GM04504 (cell line): ENCODE measurements at regions not wholly inside any gene's neighbourhood (a gene's known extent, or its start where the extent isn't known, plus 50 kb on each side); places are given as distances from the start of the nearest gene placed in this dataset.

Source experiments
- DNase-seq: peaks from one replicate; pipeline ENCODE4 v3.0.0-alpha.2; 2012; ENCODE audit warnings: low read depth

DNA sequence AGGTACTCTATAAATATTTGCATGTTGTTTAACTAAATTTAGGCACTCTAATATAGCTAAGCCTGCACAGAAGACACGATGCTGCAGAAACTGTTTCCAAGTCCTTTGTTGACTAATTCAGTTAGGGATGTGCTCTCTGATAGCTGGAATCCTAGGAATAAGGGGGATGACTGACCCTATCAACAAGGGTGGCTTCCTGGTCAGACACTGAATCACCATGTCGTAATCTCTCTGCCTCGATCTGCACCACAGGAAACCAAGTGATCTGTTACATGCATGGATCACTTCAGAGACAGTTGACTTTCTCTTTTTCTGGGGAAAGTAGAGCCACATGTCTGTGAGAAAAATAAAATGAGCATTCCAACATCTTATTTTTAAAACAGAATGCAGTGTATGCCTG, 169.1 kb downstream of the GUCY2F start:
- no peak for DNase-seq

DNA sequence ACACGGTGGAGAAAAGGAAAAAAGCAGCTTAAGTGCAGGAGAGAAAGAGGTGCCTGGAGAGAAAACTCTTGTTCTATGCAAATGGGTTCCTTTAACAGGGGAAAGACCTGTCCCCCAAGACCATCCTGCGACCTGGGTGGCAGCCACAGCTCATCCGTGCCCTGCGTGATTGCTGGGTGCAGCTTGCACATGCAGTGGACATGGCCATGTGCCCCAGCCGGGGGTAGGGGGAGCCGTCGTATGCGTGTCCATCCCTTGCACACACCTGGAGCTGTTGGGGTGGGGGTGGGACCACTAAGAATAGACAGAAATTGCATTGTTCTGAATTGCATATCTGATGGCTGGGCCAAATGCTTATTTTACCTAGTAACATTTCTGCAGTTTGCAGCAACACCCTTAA, 171.9 kb downstream of the GUCY2F start:
- DNase-seq = no peak

DNA sequence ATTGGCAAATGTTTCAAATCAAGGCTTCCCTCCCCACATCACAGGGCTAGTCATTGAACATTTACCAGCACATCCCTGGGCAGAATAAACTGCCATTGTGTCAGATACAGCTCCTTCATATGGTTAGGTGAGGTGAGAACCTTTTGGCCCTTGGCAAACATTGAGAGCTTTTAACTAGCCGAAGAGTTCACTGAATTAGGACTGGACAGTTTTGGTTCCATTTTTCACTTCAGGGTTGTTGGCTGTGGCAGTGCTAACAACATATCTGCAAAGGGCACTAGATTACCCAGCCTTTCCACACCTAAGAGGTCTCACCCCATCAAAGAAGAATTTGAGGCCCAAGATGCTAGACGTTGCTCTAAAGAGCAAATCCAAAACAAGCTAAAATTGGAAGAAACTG, 180.7 kb downstream of the GUCY2F start:
- DNase-seq = no peak

DNA sequence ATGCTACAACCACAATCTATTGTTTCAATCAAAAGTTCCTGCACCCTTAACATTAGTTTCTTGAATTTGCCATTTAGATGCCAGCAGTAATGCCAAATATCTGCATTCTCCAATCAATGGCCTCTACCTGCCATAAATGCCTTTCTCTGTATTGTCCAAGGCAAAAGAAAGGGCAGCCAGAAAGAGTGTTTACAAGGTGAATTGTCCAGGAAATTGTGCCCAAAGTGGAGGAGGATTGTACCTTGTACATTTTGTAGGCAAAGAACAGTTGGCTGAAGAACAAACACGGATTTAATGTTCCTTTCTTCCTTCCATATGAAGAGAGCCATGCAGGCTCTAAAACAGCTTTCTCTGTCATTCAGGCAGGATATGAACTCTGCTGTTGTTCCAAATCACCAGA, 181.5 kb downstream of the GUCY2F start:
- DNase-seq = no peak

DNA sequence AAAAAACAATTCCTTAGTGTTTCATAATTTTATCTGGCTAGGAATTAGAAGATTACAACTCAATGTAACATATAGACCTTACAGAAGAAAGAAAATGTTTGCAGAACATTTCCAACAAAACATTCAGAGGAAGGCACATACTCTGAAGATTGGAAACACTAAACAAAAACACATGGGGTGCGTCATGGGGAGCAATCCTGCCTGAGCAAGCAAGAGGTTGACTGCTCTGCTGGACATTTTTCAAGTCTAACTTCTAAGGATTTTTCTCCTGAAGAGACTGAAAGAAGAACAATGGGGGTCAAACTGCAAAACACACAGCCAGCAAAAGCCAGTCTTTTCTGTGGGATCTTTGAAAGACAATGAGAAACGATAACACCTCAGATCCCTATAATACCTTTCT, 182.8 kb downstream of the GUCY2F start:
- DNase-seq = no peak

DNA sequence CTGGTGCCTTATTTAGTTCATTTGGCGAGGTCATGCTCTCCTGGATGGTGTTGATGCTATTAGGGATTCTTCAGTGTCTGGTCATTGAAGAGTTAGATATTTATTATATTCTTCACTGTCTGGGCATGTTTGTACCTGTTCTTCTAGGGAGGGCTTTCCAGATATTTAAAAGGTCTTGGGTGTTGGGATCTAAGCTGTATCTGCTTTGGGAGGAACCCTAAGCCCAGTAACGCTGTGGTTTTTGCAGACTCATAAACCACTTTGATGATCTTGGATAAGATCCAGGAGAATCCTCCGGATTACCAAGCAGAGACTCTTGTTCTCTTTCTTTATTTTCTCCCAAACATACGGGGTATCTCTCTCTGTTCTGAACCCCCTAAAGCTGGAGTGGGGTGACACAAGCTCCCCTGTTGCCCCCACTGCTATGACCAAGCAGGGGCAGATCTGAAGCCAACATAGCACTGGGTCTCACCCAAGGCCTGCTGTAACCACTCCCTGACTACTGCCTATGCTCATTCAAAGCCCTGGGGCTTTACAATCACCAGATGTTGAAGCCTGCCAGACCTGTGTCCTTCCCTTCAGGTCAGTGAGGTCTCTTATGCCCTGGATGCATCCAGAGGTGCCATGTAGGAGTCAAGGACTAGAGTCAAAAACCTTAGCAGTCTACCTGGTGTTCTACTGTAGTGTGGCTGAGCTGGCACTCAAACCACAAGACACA, 187.6 kb downstream of the GUCY2F start:
- no peak for DNase-seq

DNA sequence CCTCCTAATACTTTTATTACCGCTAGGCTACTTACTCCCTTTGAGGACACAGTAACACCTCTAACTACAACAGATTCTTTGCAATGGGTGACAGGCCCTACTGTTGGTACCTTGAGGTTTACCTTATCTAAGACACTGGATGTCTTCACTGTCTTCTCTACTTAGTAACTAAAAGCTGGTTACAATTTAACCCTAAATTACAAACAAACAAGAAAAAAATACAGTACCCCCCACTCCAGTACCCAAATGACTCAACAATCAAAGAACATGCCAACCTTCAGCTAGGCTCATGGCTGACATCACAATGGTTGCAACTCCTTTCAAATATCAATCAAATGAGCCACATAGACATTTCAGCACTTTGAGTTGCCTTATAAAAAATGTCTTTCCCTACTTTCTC, 198.0 kb downstream of the GUCY2F start:
- no peak for DNase-seq

DNA sequence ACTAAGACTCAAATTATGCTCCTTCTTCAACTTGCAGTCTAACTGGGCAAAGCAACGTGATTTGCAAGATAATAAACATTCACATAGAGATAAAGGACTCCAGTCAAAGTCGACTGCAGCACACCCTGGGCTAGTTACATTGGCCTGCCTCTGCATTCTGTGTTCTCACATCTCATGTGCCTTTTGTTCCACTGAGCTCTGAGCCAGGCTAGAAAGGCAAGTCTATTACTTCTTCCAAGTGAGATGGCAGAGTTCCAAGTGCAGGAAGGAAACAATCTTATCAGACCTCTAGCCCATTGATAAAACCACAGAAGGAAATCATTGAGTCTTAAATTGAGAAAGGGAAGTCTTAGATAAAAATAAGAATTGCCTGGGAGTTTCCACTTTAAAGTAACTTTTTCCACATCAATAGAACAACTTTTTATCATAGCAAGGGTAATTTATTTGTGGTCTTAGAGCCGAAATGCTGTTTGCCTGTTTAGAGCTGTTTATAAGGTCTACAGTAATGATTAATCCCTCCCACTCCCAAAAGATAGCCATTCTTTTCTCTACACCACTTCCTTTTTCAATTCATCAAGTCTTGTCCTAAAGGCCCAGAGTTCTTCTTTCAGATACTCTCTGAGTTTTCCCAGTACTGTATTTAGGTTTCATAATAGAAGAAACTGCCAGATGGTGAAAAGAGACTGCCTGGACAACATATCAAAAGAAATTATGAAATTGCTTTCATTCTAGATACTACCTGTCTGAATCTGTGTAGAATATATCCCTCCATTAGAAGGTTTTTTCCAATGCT, 200.2 kb downstream of the GUCY2F start:
- DNase-seq = no peak

DNA sequence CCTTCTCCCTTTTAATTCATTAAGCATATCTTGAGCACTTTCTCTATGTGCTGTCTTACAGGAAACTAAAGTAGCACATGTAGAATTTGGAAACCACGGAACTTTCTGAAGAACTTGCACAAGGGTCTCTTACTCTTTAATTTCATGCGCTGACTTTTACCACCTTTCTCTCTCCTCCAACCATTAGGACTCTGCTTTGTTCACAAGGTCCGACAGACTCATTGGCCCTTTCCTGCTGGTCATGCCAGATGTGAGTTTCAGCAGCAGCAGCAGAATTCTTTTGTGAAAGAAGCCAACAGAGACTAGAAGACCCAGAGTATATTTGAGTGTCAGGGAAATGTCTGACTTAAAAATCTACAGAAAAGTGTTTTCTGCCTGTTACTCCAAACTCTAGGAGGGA, 207.1 kb downstream of the GUCY2F start:
- no peak for DNase-seq

DNA sequence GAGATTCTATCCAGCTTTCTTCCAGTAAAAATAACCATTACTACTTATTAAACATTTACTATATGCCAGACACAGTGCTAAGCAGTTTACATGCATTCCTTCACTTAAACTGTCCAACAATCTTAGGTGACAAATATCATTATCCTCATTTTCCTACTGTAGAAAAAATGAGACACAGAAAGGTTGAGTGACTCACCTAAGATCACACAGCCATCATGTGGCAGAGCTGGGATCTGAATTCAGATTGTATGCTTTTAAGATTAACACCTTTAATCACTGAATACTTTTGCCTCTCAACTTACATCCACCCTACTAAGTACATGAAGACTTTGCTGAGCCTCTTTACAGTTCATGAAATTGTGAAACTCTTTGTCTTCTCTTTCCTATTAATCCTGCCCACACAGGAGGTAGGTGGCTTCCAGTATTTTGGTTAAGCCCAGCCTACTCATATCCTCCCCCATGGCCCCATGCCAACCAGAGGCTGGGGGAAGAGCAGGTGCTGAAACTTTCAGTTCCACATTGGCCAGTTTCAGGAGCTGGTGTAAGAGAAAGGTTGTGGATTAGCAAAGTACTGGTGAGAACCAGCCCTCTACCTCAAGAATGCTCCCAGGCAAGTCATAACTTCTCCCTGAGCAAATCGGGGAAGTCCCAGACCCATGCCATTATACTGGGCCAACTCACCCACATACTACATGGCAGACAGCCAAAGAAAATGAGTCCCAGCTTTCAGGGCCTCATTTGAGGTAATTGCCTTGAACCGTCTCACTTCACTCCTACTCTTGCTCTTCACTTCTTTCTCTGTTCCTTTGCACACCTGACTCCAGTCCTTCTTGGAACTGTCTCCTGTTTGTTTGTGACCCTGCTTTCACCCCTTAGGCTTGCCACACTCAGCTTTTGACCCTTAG, 211.1 kb downstream of the GUCY2F start:
- DNase-seq = no peak

DNA sequence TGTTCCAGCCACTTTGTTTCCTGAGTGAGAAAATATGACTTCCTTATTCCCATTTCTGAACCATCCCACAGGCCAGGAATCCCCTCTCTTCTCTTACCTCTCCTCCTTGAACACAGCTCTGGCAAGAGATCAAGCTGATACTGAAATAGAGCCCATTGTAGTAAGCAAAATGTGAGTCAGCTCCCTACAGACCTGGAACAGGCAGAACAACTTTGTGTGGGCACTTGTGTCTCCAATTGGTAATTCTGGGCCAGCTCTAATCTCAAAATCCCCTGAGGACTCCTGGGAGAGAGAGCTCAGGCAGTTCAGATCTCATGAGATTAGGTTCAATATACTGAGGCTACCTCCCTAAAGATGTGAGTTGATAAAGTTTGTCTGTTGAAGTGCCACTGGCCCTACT, 213.5 kb downstream of the GUCY2F start:
- DNase-seq = no peak

DNA sequence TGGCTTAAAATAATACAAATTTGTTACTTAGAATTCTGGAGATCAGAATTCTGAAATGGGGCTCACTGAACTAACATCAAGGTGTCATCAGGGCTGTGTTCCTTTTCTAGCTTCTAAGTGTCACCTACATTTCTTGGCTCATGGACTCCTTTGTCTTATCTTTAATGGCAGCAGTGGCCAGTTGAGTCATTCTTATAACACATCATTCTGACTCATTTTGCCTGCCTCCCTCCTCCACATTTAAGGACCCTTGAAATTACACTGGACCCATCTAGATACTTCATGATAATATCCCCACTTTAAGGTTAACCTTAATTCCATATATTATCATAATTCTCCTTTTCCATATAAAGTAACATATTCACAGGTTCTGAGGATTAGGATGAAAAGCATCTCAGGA, 215.9 kb downstream of the GUCY2F start:
- DNase-seq = no peak

DNA sequence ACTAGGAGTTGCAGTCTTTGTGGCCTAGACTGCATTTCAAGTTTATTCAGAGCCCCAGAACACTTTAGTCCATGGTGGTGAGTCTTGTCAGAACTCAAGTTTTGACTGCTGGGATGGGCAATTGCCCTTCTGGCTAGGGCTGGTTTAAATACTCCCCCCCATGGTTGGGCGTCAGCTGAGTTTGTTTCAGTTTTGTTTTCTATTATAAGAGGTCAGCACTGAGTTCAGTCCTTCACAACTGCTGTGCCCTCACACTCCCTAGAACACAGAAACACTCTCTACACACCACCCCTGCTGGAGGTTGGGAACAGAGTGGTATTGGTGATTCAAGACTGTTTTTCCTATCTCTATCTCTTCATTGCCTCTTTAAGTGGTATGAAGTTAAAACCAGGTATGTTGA, 217.0 kb downstream of the GUCY2F start:
- no peak for DNase-seq

DNA sequence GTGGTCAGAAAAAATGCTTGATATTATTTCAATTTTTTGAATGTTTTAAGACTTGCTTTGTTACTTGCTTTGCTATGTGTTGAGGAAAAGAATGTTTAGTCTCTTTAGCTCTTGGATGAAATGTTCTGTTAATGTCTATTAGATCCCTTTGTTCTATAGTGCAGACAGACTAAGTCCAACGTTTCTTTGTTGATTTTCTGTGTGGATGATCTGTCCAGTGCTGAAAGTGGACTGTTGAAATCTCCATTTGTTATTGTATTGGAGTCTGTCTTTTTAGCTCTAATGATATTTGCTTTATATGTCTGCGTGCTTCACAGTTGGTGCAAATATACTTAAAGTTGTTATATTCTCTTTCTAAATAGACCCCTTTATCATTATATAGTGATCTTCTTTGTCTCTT, 220.6 kb downstream of the GUCY2F start:
- no peak for DNase-seq

DNA sequence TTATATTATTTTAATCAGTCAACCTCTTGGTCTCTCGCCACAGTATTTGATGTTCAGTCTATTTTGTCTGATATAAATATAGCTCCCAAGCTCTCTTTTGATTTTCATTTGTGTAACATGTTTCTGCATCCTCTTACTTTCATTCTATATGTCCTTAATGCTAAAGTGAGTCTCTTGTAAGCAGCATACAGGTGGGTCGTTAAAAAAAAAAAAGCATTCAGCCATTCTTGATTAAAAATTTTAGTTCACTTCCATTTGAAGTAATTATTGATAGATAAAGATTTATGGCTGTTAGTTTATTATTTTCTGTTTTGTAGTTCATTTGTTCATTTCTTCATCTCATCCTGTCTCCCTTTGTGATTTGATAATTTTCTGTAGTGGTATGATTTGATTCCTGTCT, 229.1 kb downstream of the GUCY2F start:
- DNase-seq = no peak

DNA sequence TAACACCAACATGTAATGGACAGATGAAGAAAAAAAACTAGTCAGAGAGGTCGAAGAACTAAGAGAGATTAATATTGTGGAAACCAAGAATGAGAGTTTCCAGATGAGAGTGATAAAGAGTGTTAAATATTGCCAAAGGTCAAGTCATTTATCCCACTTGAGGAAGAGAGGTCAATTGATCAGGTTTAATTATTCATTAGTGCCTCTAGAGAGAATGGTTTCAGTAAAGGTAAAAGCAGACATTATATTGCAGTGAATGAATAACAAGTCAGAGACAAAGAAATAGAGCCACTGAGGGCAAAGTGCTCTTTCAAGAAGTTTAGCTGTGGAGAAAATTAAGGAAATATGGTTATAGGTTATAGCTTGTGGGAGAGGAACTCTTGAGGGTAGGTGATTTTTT, 263.1 kb downstream of the GUCY2F start:
- DNase-seq = no peak

DNA sequence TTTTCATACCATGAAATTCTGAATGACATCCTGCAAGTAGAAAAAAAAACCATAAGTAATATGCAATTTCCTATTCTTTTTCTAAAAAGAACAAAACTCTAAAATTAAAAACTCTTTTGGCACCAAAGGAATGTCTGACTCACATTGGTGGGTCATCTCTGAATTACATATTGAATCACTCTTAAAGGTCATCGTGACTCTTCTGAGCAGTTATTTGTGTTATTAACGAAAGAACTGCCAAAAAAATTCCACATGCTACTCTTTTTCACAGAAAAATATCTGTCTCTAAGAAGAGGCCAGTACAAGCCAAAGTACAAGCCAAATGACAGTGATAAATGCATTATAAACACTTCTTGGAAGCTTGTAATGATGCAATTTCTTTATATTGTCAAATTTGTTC, 282.2 kb downstream of the GUCY2F start:
- no peak for DNase-seq

DNA sequence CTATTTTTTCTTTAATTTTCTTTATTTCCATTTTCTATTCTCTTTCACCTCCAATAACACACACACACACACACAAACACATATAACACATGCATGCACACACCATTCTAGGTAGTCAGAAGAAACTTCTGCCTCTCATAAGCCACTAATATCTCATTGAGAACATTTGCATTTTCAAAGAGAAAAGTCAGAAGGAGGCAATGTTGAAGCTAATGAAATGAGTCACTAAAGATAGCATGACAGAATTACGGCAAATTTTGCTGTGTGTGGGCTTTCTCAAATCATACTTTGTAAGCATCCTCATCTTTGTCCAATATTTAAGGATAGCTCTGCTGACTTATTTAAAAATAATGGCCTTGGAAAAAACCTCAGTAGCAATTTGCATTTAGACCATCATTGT, 291.3 kb downstream of the GUCY2F start:
- DNase-seq = no peak

DNA sequence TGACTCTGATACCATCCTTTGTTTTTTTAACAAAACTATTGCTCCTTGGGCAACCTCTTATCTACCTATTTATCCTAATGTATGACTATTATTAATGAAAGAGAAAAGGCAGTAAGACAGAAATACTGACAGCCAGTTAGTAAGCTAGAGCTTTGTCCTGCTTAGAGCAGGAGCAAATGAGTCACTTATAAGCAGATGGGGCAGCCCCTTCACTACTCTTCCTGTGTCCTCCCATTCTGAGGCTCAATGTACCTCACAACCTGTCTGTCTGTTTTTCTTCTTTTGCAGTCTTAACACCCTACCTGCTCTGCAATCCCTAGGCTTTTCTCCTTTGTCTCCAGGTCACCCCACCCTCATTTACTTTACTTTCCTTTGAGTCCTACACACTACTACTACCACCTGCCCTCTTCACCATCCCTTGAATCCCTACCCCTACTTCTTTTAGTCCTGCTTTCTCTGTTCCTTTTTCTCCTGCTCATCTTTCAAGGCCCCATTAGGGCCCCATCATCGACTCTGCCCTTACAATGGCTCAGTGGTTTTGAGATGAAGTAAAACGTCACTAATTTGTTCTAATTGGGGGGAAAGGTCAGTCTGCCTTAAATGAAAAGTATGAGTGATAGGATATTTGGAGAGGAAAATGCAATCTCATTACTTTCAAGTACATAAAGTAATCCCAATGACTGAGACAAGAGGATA, 294.3 kb downstream of the GUCY2F start:
- no peak for DNase-seq

DNA sequence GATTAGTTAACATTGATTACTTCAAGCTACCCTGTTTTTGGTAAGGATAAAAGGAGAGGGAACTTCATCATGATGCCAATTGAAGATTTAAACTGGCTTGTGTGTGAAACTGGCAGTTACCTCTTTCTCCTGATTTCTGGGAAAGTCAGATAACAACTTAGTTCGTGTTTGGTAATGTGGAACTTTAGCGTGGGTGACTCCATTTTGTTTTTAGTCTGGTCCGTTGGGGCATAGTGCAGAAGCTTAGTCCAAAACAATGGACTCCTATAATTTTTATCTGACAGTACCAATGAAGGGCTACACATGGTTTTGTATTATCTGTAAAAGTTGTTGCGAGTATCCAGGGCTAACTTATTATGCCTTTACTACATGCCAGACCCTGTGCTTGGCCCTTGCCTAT, 294.9 kb downstream of the GUCY2F start:
- DNase-seq = no peak

DNA sequence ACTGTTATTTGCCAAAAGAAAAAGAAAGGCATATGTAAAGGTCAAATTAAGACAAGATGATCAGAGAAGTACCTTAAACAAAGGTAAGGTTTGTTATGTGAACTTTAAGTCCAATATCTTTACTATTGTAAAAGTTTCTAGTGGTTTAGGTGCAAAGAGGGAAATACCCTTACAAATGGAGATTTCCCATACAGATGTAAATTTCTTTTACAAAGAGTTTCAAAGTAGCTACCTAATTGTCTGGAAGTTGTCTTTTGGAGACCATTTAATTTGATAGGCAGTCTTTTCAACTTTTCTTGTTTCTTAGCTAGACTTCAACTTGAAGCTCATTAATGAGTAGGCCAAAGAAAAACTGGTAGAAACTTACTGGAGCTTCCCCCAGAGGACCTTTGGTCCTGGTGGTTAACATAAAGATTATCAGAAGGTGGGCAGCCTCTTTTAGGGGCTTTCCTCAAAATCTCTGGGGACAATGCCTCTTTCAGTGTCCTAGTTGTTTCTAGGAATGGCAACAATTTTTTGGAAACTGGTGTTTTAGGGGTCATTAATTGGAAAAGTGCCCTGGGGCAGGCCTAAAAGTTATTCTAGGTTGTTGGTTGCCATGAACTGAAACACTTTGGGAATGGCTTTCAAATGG, 297.3 kb downstream of the GUCY2F start:
- DNase-seq = no peak
